A673 (cell line): ENCODE measurements at regions not wholly inside any gene's neighbourhood (a gene's known extent, or its start where the extent isn't known, plus 50 kb on each side); places are given as distances from the start of the nearest gene placed in this dataset.
"Not testable (repeated sequence)": the region's sequence is repeated elsewhere in the genome, so short reads cannot be mapped to it uniquely, and the experiment has no call there.

Source experiments
- BruUV-seq: library from RNA; stranded (reverse); fragments of 400-500 nt; replicated peaks from 2 replicates; lab custom pipeline; 2021; lab: Mats Ljungman, UMichigan
- CTCF ChIA-PET: fragments of 300-600 bp; sonication (Branson Sonifier 250); formaldehyde crosslinking; loops from one replicate; lab custom pipeline; 2022; ENCODE audit warnings: antibody characterized with exemption; lab: Charles Lee
- POLR2A ChIA-PET: fragments of 300-600 bp; sonication (Branson Sonifier 250); formaldehyde crosslinking; loops from one replicate; lab custom pipeline; 2022; ENCODE audit warnings: antibody characterized with exemption; ENCODE audit not compliant: low non-redundant PET; lab: Charles Lee
- DNase-seq: peaks from one replicate; pipeline ENCODE4 v3.0.0-alpha.2; 2015; ENCODE audit warnings: low spot score
- H3K27ac ChIP-seq: fragments of 200-600 bp; sonication (generic); 2 replicates; pipeline ENCODE4 v1.5.1; 2016; ENCODE audit warnings: mixed run types, low read depth, mild to moderate bottlenecking, mixed read lengths, antibody characterized with exemption, low read length; ENCODE audit not compliant: poor library complexity, severe bottlenecking
- H3K27me3 ChIP-seq: fragments of 200-600 bp; sonication (generic); replicated peaks from 2 replicates; pipeline ENCODE4 v1.6.1; 2017; ENCODE audit warnings: mixed run types, low read depth, mild to moderate bottlenecking, mixed read lengths, antibody characterized with exemption, low read length; ENCODE audit not compliant: insufficient read depth, poor library complexity
- H3K36me3 ChIP-seq: fragments of 200-600 bp; sonication (generic); 2 replicates; pipeline ENCODE4 v1.6.1; 2016; ENCODE audit warnings: mixed run types, mild to moderate bottlenecking, mixed read lengths, antibody characterized with exemption, low read length; ENCODE audit not compliant: insufficient read depth, poor library complexity, severe bottlenecking
- H3K4me1 ChIP-seq: fragments of 200-600 bp; sonication (generic); 2 replicates; pipeline ENCODE4 v1.6.1; 2017; ENCODE audit warnings: mixed run types, mild to moderate bottlenecking, mixed read lengths, antibody characterized with exemption, low read length; ENCODE audit not compliant: insufficient read depth, poor library complexity, severe bottlenecking
- H3K4me3 ChIP-seq: fragments of 200-600 bp; sonication (generic); 2 replicates; pipeline ENCODE4 v1.5.1; 2016; ENCODE audit warnings: low read depth, mixed run types, mild to moderate bottlenecking, mixed read lengths, low read length; ENCODE audit not compliant: poor library complexity, severe bottlenecking
- H3K9me3 ChIP-seq: fragments of 200-600 bp; sonication (generic); 2 replicates; pipeline ENCODE4 v1.6.1; 2016; ENCODE audit warnings: mixed run types, low read depth, mild to moderate bottlenecking, mixed read lengths, antibody characterized with exemption, low read length; ENCODE audit not compliant: poor library complexity, severe bottlenecking
- CTCF ChIP-seq: fragments of 300-800, 200-600 bp; sonication (generic); conservative IDR thresholded peaks from 2 replicates; pipeline ENCODE4 v1.5.1; 2017; ENCODE audit warnings: low read depth, mild to moderate bottlenecking, antibody characterized with exemption, low read length, moderate library complexity, mixed read lengths
- EZH2 ChIP-seq: fragments of 200-600 bp; sonication (generic); IDR thresholded peaks from 2 replicates; pipeline ENCODE4 v1.6.1; 2017; ENCODE audit warnings: borderline replicate concordance, low read depth, mild to moderate bottlenecking, mixed read lengths, antibody characterized with exemption, low read length; ENCODE audit not compliant: poor library complexity, severe bottlenecking
- intact Hi-C: fragments of 100-400 bp; cut with micrococcal nuclease; formaldehyde crosslinking; loops from one replicate; pipeline ENCODE4 v1.10.0; 2022; ENCODE audit not compliant: unreplicated experiment

GRCh38 chr14:61145903-61146481 lies 135.1 kb downstream of the TMEM30B start:
- H3K4me3 ChIP-seq = no peak overlapping the region
- peak overlapping the region; percentile 62 for H3K27ac ChIP-seq
- peaks cover 17% of the 10 kb centered on the region for H3K9me3 ChIP-seq
- no peak for TF ChIP-seq EZH2
- no peak for TF ChIP-seq CTCF
- intact Hi-C loops = loop anchor here (5.0 to 10.0 kb wide), 2 partner anchors 39 to 109 kb away; no protein-coding TSS in a partner anchor
- H3K27me3 ChIP-seq = no peaks in the 10 kb centered on the region
- DNase-seq = no peak
- H3K4me1 ChIP-seq = peaks cover 40% of the 10 kb centered on the region
- ChIA-PET CTCF (interaction anchor here (1.5 kb wide), 1 partner anchor 28 kb away, joined by 3 read pairs; no protein-coding TSS in a partner anchor), POLR2A (no interaction called here)
- BruUV-seq = no TSS peak
- H3K36me3 ChIP-seq = no peaks in the 10 kb centered on the region

DNA sequence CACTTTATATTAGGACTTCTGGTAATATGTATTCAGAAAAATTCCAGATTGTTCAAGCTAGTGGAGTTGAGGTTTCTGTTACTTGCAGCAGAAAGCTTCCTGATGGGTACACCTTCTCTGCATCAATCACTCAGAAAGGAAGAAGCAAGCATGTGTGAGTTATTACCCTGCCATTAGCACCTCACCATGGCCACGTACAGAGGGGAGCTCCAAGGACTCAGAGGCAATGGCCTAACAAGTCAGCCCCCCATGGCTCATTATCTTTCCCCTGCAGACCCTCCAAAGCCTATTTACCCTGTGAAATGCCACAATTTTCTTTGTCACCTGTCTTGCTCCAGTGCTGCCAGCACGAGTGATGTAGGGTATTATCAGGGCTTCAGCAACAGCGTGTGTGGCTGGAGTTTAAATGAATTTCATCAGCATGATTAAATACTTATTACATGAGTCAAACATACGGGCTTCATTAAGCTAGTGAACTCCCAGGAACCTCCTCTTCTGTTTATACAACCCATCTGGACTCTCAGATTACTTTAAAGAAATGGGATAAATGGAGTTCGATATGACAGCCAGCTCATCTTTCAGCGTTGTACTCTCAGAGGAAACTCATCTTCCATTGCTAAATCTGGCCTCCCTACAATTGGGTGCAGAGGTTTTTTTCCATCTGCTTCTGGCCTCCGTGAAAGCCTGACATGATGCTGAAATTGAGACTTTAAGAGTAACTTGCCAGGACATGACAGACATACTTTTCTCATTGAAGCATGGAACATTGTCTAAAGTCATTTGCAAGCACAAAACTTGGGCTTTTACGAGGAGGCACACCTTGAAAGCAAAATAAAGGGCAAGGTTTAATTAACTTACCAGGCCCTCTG lies 135.9 kb downstream of the TMEM30B start:
- peak; percentile 86 for DNase-seq
- no peak overlapping the region for H3K4me3 ChIP-seq
- intact Hi-C loops = loop anchor here (5.0 to 10.0 kb wide), 2 partner anchors 38 to 110 kb away; no protein-coding TSS in a partner anchor
- ChIA-PET CTCF (interaction anchor here (1.5 kb wide), 1 partner anchor 29 kb away, joined by 3 read pairs; no protein-coding TSS in a partner anchor), POLR2A (no interaction called here)
- no TSS peak for BruUV-seq
- peak overlapping the region; percentile 62 for H3K27ac ChIP-seq
- no peak for TF ChIP-seq CTCF
- no peak for TF ChIP-seq EZH2
- peaks cover 40% of the 10 kb centered on the region for H3K4me1 ChIP-seq
- no peaks in the 10 kb centered on the region for H3K27me3 ChIP-seq
- peaks cover 17% of the 10 kb centered on the region for H3K9me3 ChIP-seq
- no peaks in the 10 kb centered on the region for H3K36me3 ChIP-seq

DNA sequence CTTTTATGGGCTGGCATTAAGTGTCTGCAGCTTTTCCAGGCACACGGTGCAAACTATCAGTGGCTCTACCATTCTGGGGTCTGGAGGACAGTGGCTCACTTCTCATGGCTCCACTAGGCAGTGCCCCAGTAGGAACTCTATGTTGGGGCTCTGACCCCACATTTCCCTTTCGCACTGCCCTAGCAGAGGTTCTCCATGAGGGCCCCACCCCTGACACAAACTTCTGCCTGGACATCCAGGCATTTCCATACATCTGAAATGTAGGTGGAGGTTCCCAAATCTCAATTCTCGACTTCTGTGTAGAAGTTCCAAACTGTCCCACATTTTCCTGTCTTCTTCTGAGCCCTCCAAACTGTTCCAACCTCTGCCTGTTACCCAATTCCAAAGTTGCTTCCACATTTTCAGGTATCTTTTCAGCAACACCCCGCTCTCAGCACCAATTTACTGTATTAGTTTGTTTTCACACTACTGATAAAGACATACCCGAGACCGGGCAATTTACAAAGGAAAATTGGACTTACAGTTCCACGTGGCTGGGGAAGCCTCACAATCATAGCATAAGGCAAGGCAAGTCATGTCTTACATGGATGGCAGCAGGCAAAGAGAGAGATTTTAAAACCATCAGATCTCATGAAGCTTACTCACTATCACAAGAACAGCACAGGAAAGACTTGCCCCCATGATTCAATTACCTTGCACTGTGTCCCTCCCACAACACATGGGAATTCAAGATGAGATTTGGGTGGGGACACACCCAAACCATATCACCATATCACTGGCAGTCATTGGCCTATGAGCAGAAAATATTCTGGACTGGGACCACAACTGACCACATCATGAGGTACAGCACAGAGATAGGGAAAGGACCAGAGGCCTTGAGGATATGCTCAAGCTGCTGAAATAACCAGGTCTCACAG lies 136.8 kb downstream of the TMEM30B start:
- Histone ChIP-seq H3K27ac (peak overlapping the region; percentile 62), H3K4me1 (peaks cover 40% of the 10 kb centered on the region), H3K9me3 (peaks cover 17% of the 10 kb centered on the region)
- H3K36me3 ChIP-seq, POLR2A ChIA-PET, BruUV-seq, H3K27me3 ChIP-seq, H3K4me3 ChIP-seq, DNase-seq: not testable (repeated sequence)
- intact Hi-C loops = loop anchor here (5.0 to 10.0 kb wide), 2 partner anchors 37 to 110 kb away; no protein-coding TSS in a partner anchor
- CTCF ChIA-PET = interaction anchor here (1.5 kb wide), 1 partner anchor 30 kb away, joined by 3 read pairs; no protein-coding TSS in a partner anchor
